Hepatic stellate cell (primary cell): ENCODE measurements at regions not wholly inside any gene's neighbourhood (a gene's known extent, or its start where the extent isn't known, plus 50 kb on each side); places are given as distances from the start of the nearest gene placed in this dataset.

ENCODE experiments used
- DNase-seq: peaks from one replicate; pipeline ENCODE4 v3.0.0; 2011; ENCODE audit warnings: low spot score

- no peak for DNase-seq
These were observed 1255.5 kb upstream of the SLC10A2 start for GRCh38 chr13:104321756-104322155.

DNA sequence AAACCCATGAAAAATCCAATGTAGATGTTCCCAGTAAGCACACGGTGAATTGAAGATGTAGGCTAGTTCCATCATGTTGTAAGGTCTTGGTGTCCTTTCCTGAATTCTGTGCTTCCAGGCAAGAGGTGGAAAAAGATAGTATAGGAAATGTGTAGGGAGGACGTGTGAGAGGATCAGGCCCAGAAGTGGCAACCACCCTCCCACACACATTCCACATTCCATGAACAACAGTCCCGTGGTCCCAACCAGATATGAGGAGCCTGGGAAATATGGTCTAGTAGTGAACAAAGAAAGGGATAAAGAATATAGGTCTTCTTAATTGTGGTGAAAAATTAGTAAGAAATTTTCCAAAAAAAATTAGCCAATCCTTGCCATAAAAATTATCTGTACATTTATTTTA lies 1254.2 kb upstream of the SLC10A2 start:
- DNase-seq, result no peak

- peak; percentile 2 for DNase-seq
These were observed 1251.9 kb upstream of the SLC10A2 start for GRCh38 chr13:104318121-104318520.

DNA sequence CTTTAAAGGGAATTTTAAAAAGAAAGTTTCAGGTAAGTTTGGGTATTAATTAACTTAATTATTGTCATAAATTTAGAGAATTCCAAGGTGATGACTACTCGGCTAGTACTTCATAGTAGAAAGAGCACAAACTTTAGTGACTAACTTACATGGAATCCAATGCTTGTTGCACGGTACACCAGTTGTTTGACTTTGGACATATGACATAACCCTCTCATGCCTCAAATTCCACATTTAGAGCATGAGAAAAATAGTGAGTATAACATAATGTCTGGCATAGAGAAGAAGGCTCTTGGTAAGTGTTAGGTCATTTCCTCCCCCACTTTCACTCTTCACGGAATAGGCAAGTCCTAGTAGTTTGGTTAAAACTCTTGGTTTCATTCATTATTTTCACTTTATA lies 1249.4 kb upstream of the SLC10A2 start:
- peak; percentile 5 for DNase-seq

- DNase-seq, result no peak
These were observed 1248.8 kb upstream of the SLC10A2 start for GRCh38 chr13:104314926-104315535.

GRCh38 chr13:104314321-104314720 lies 1248.1 kb upstream of the SLC10A2 start:
- no peak for DNase-seq

DNA sequence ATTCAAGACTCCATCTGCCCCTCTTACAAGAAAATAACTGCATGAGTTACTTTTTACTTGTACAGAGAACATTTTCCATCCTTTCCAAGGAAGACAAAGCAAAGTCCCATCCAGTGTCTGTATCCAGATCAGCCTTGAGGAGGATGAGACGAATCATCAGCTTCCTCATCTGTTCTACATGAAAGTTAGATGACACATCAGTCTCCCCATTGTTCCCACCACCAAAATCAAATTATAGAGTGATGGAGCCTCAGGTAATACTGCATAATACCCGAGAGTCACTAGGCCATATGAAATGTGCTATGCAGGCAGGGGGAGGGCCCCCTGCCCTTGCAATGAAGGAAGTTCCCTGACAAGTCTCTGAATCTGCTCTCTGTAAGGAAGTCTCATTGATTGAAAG lies 1244.6 kb upstream of the SLC10A2 start:
- DNase-seq, result no peak

- DNase-seq, result no peak
These were observed 1243.2 kb upstream of the SLC10A2 start for GRCh38 chr13:104309431-104309830.

DNA sequence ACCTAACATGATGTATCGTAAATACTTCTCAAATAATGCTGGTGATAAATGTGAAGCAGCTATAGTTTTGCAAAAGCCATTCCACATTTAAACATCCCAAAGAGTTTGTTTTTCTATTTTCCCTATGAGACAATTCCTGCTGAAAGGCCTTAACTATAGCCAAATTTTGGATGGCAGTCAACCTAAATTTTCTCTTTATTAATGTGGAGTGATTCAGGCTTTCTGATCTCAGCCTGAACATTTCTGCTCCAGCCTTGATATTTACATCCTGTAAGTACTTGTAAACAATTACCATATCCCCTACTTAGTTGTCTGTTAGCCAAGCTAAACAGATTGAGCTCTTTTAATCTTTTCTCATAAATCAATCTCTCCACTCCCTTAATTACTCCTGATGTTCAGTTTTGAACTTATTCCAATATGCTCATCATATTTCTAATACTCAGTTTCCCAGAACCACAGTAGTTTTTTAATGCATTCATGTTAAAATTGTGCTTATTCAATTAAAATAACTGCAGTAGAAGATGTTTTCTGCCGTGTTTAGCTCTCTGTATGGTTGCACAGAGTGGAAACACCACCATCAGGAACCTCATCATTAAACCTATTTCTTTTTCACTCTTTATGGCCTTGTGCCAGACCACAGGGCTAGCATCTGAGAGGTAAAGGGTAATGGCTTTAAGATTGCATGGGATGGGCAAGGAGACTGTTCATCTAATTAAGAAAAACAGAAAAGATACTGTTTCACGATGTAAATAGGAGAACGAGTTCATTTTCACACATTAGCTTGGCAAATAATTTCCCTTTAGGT lies 1235.2 kb upstream of the SLC10A2 start:
- no peak for DNase-seq

DNA sequence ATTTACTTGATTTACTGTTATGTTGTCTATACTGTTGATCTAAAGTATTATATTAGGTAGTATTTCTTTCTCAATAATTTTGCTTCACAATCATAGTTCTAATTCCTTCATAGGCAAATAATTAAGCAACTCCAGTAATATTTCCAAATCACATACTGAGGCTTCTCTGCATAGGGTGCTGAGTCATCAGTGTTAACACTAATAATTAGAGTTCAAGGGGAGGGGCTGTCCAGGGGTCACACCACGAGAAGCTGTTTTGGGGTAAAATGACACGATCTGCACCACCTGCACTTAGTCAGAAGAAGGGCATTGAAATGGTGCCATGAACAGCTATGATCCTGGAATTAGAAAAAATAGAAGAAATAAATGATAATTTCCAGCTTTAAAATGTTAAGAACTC lies 1230.9 kb upstream of the SLC10A2 start:
- DNase-seq, result no peak

DNA sequence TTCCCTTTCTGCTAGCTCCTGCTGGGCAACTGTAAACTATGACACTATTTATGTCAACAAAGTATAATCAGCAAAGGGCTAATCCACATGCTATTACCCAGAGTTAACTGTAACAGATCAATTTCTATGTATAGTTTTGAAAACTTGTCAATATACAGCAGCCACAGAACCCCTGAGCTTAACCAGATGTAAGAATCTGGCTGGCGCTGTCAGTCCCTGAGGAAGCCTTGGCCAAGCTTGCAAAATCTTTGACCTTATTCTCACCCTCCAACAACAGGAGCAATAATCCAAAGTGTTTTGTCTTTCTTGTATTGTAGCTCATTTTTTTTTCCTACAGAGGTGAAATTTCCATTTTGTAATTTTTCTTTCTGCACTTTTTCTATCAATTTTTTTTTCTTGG lies 1230.1 kb upstream of the SLC10A2 start:
- no peak for DNase-seq

- DNase-seq, result no peak
These were observed 1229.3 kb upstream of the SLC10A2 start for GRCh38 chr13:104295537-104295936.

- no peak for DNase-seq
These were observed 1223.2 kb upstream of the SLC10A2 start for GRCh38 chr13:104289400-104289799.

DNA sequence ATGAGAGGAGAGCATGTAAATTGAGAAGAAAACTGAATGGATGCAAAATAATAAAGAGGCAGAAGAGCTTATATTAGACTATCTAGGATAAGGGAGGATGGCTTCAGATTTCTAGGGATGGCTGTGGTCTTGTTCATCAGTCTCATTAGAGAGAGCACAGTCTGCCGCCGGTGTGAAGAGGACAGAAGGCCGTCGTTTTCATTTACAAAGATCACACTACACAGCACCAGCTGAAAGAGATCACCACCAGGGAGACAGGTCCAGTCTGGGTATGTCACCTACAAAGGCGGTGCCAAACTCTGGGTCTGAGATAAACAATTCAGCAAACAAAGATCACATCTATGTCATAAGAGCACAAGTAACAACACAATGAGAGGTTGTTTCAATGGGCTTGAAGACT lies 1222.3 kb upstream of the SLC10A2 start:
- DNase-seq, result no peak

- DNase-seq, result no peak
These were observed 1220.5 kb upstream of the SLC10A2 start for GRCh38 chr13:104286566-104287290.

- no peak for DNase-seq
These were observed 1215.7 kb upstream of the SLC10A2 start for GRCh38 chr13:104281910-104282309.

- no peak for DNase-seq
These were observed 1204.5 kb upstream of the SLC10A2 start for GRCh38 chr13:104270731-104271130.

DNA sequence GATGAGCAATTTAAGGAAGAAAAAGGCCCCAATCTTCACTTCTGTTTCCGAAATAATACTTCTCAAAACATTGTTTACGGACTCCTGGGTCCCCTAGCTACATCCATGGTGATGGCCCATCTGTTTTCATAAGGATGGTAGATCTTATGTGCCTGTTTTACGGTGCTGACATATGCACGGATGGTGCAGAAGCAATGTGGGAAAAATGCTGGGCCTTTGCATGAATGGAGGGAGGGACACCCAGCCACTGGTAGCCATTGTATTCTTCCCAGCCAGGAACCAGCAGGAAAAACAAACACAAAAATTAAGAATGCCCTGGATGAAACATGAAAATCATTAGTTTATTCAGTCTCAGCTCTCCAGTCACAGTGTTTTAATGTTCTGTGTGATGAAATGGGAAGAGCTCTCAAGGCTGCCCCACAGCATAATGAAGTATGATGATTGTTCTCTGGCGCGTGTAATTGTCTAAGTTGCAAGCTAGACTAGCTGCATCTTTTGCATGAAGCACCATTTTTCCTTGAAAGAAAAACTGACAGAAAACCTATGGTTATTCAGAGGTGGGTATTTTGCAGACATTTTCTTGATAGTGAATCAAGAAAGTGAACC lies 1201.1 kb upstream of the SLC10A2 start:
- no peak for DNase-seq

- DNase-seq, result no peak
These were observed 1190.5 kb upstream of the SLC10A2 start for GRCh38 chr13:104256701-104257100.

DNA sequence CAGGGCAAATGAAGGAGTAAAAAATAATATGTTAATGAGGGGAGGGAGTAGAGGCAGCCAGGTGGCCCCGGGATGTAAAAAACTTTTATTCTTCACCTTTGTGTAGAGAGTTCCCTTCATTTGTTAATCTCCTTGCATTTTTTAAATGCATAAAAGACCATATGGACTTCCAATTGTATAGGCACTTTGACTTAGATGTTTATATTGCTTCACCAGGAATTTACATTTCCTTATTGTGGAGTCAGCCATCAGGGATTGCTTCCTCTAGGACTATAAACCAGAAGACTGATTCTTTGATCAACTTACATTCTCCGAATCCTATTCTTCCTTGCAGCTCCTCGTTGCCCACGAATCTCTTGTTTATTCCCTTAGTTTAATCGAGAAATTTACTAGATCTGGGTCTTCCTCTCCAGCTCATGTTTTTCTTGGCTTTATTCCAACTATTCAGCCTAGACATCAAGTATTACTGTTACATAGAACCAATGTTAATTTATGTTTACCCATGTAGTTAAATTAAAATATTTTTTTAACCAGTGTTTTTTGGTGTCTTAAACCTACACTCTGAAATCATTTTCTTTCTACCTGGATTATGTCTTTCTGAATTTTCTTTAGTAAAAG lies 1187.0 kb upstream of the SLC10A2 start:
- no peak for DNase-seq

DNA sequence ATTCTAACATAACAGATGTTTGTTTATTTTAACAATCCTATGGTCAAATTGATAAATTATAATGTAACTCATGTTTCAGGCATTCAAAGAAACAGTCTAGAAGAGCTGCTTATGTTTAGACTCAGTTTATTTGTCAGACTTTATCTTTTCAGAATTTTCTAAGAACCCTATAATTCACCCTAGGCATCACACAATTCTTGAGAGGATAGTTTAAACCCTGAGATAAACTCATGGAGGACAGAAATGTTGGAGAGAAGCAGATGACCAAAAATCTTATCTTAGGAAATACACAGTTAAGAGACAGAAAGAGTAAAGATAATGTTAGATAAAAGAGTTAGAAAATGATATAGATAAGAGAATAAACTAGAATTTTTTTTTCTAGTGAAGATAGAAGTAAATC lies 1185.7 kb upstream of the SLC10A2 start:
- DNase-seq, result no peak

GRCh38 chr13:104246955-104247354 lies 1180.7 kb upstream of the SLC10A2 start:
- DNase-seq, result no peak
